ENCODE measurements at regions not wholly inside any gene's neighbourhood (a gene's known extent, or its start where the extent isn't known, plus 50 kb on each side); places are given as distances from the start of the nearest gene placed in this dataset.

- intact Hi-C loops (cut with micrococcal nuclease) = loop anchor here (5.0 to 10.0 kb wide), 2 partner anchors 490 to 503 kb away; no protein-coding TSS in a partner anchor
- FAIRE-seq = no peak
- POLR2A ChIA-PET = no interaction called here
These were observed 163.4 kb upstream of the NCAM1 start for GRCh38 chr11:112797648-112798293.

GRCh38 chr11:112801025-112801816 is 160.0 kb upstream of the NCAM1 start:
- Histone ChIP-seq H3K36me3 (ENCODE audit: control insufficient read depth in 2 of 2, extremely low read depth in 1 of 2, insufficient read depth in 2 of 2, low read length in 2 of 2) (no peaks in the 10 kb centered on the region), H3K27ac (ENCODE audit: insufficient read depth, low read depth, low read length) (no peak overlapping the region), H3K4me1 (ENCODE audit: control insufficient read depth, extremely low read depth, insufficient read depth, low read length) (no peaks in the 10 kb centered on the region), H3K9me1 (replicated peaks; ENCODE audit: control insufficient read depth, extremely low read depth, insufficient read depth, low read length) (no peaks in the 10 kb centered on the region), H3K4me3 (replicated peaks in 1 of 3; ENCODE audit: insufficient read depth in 1 of 3, low read depth in 1 of 3, low read length in 3 of 3) (no peak overlapping the region), H3K9me3 (replicated peaks; ENCODE audit: control insufficient read depth, insufficient read depth, low read length) (no peaks in the 10 kb centered on the region), H2AFZ (ENCODE audit: low read depth, low read length) (no peak overlapping the region), H4K20me1 (replicated peaks; ENCODE audit: control insufficient read depth, extremely low read depth, insufficient read depth, low read length) (no peaks in the 10 kb centered on the region), H3K4me2 (ENCODE audit: insufficient read depth, low read length) (no peak overlapping the region), H3K79me2 (ENCODE audit: control insufficient read depth, insufficient read depth, low read length) (no peaks in the 10 kb centered on the region), H3K27me3 (ENCODE audit: control insufficient read depth in 2 of 2, insufficient read depth in 2 of 2, low read length in 2 of 2) (no peaks in the 10 kb centered on the region), H3K9ac (replicated peaks; ENCODE audit: extremely low read depth, insufficient read depth, low read length) (no peak overlapping the region)
- ChIA-PET POLR2A (no interaction called here), CTCF (no interaction called here)
- TF ChIP-seq POLR2AphosphoS5 (IDR thresholded peaks at IDR 0.05; ENCODE audit: insufficient read depth, low read depth, low read length) (no peak), FOS (IDR thresholded peaks at IDR 0.05; ENCODE audit: borderline replicate concordance, insufficient read depth, low read length) (no peak), MYC (IDR thresholded peaks at IDR 0.05; ENCODE audit: low read depth, low read length) (no peak), POLR2A (IDR thresholded peaks at IDR 0.05; ENCODE audit: low read depth, low read length) (no peak), GATA2 (IDR thresholded peaks at IDR 0.05; ENCODE audit: insufficient read depth, insufficient read length, low read depth, low read length) (no peak), EZH2 (IDR thresholded peaks at IDR 0.05; ENCODE audit: borderline replicate concordance, low read depth, low read length, severe bottlenecking) (no peak), JUN (IDR thresholded peaks at IDR 0.05; ENCODE audit: borderline replicate concordance, insufficient read depth, insufficient read length, low read depth) (no peak)
- TF ChIP-seq, protein P1, sequence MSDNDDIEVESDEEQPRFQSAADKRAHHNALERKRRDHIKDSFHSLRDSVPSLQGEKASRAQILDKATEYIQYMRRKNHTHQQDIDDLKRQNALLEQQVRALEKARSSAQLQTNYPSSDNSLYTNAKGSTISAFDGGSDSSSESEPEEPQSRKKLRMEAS (IDR thresholded peaks at IDR 0.05; ENCODE audit: insufficient read depth, insufficient read length) = no peak
- TF ChIP-seq, protein P2, sequence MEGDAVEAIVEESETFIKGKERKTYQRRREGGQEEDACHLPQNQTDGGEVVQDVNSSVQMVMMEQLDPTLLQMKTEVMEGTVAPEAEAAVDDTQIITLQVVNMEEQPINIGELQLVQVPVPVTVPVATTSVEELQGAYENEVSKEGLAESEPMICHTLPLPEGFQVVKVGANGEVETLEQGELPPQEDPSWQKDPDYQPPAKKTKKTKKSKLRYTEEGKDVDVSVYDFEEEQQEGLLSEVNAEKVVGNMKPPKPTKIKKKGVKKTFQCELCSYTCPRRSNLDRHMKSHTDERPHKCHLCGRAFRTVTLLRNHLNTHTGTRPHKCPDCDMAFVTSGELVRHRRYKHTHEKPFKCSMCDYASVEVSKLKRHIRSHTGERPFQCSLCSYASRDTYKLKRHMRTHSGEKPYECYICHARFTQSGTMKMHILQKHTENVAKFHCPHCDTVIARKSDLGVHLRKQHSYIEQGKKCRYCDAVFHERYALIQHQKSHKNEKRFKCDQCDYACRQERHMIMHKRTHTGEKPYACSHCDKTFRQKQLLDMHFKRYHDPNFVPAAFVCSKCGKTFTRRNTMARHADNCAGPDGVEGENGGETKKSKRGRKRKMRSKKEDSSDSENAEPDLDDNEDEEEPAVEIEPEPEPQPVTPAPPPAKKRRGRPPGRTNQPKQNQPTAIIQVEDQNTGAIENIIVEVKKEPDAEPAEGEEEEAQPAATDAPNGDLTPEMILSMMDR (IDR thresholded peaks at IDR 0.05; ENCODE audit: extremely low read depth in 1 of 2, insufficient read depth in 1 of 2, low read depth in 1 of 2, low read length in 2 of 2) = no peak
- DNase-seq (ENCODE audit: low read depth, low spot score) (no peak), FAIRE-seq (no peak)
- no TSS peak for BruUV-seq (replicated peaks)
- dilution Hi-C loops (cut with MboI; ENCODE audit: extremely low pct_ligation_motif_present, low sequenced_read_pairs) = no loop called here
- intact Hi-C loops (cut with micrococcal nuclease) = no loop called here

More at GRCh38 chr11:112797648-112798293, 163.4 kb upstream of the NCAM1 start:
- H3K4me2 ChIP-seq (ENCODE audit: insufficient read depth, low read length) = no peak overlapping the region
- no peaks in the 10 kb centered on the region for H3K4me1 ChIP-seq (ENCODE audit: control insufficient read depth, extremely low read depth, insufficient read depth, low read length)
- no peaks in the 10 kb centered on the region for H3K79me2 ChIP-seq (ENCODE audit: control insufficient read depth, insufficient read depth, low read length)
- H3K9ac ChIP-seq (replicated peaks; ENCODE audit: extremely low read depth, insufficient read depth, low read length) = no peak overlapping the region
- no peaks in the 10 kb centered on the region for H3K36me3 ChIP-seq (ENCODE audit: control insufficient read depth in 2 of 2, extremely low read depth in 1 of 2, insufficient read depth in 2 of 2, low read length in 2 of 2)
- H2AFZ ChIP-seq (ENCODE audit: low read depth, low read length) = no peak overlapping the region
- H3K27ac ChIP-seq (ENCODE audit: insufficient read depth, low read depth, low read length) = no peak overlapping the region
- CTCF ChIA-PET = no interaction called here
- no peaks in the 10 kb centered on the region for H3K9me1 ChIP-seq (replicated peaks; ENCODE audit: control insufficient read depth, extremely low read depth, insufficient read depth, low read length)
- no peak for TF ChIP-seq EZH2 (IDR thresholded peaks at IDR 0.05; ENCODE audit: borderline replicate concordance, low read depth, low read length, severe bottlenecking)
- TF ChIP-seq, protein P1 (IDR thresholded peaks at IDR 0.05; ENCODE audit: insufficient read depth, insufficient read length) = no peak
- no peak for DNase-seq (ENCODE audit: low read depth, low spot score)
- no peak overlapping the region for H3K4me3 ChIP-seq (replicated peaks in 1 of 3; ENCODE audit: insufficient read depth in 1 of 3, low read depth in 1 of 3, low read length in 3 of 3)
- no peaks in the 10 kb centered on the region for H3K27me3 ChIP-seq (ENCODE audit: control insufficient read depth in 2 of 2, insufficient read depth in 2 of 2, low read length in 2 of 2)
- H3K9me3 ChIP-seq (replicated peaks; ENCODE audit: control insufficient read depth, insufficient read depth, low read length) = no peaks in the 10 kb centered on the region
- H4K20me1 ChIP-seq (replicated peaks; ENCODE audit: control insufficient read depth, extremely low read depth, insufficient read depth, low read length) = no peaks in the 10 kb centered on the region
- dilution Hi-C loops (cut with MboI; ENCODE audit: extremely low pct_ligation_motif_present, low sequenced_read_pairs) = no loop called here
- BruUV-seq (replicated peaks) = no TSS peak
